ENCODE measurements at regions not wholly inside any gene's neighbourhood (a gene's known extent, or its start where the extent isn't known, plus 50 kb on each side); places are given as distances from the start of the nearest gene placed in this dataset.

- DNase-seq = no peak
Observed at GRCh38 chr4:112896609-112897190, 152.8 kb upstream of the ANK2 start.

- DNase-seq = no peak
Observed at GRCh38 chr4:112897543-112897942, 151.9 kb upstream of the ANK2 start.

- DNase-seq = no peak
Observed at GRCh38 chr4:112898357-112899141, 150.9 kb upstream of the ANK2 start.

- no peak for DNase-seq
Observed at GRCh38 chr4:112900416-112900815, 149.0 kb upstream of the ANK2 start.

- no peak for DNase-seq
Observed at GRCh38 chr4:112901962-112902411, 147.5 kb upstream of the ANK2 start.

- DNase-seq = no peak
Observed at GRCh38 chr4:112905728-112906127, 143.7 kb upstream of the ANK2 start.

- no peak for DNase-seq
Observed at GRCh38 chr4:112908511-112908910, 140.9 kb upstream of the ANK2 start.

- peak; percentile 11 for DNase-seq
Observed at GRCh38 chr4:112910109-112910736, 139.2 kb upstream of the ANK2 start.

- DNase-seq = no peak
Observed at GRCh38 chr4:112916868-112917267, 132.6 kb upstream of the ANK2 start.

- DNase-seq = no peak
Observed at GRCh38 chr4:112923516-112923915, 125.9 kb upstream of the ANK2 start.

GRCh38 chr4:112926819-112927218, 122.6 kb upstream of the ANK2 start:
- no peak for DNase-seq

GRCh38 chr4:112927544-112927943, 121.9 kb upstream of the ANK2 start:
- DNase-seq = no peak

- DNase-seq = no peak
Observed at GRCh38 chr4:112931001-112931400, 118.5 kb upstream of the ANK2 start.

- DNase-seq = no peak
Observed at GRCh38 chr4:112933790-112934189, 115.7 kb upstream of the ANK2 start.

GRCh38 chr4:112938461-112939058, 110.9 kb upstream of the ANK2 start:
- peak; percentile 6 for DNase-seq

GRCh38 chr4:112939901-112940300, 109.6 kb upstream of the ANK2 start:
- DNase-seq = no peak

GRCh38 chr4:112940336-112940735, 109.1 kb upstream of the ANK2 start:
- DNase-seq = no peak

GRCh38 chr4:112942077-112942476, 107.4 kb upstream of the ANK2 start:
- no peak for DNase-seq

- no peak for DNase-seq
Observed at GRCh38 chr4:112942997-112943396, 106.5 kb upstream of the ANK2 start.

- no peak for DNase-seq
Observed at GRCh38 chr4:112944006-112944405, 105.4 kb upstream of the ANK2 start.

GRCh38 chr4:112946127-112946526, 103.3 kb upstream of the ANK2 start:
- DNase-seq = no peak

GRCh38 chr4:112947616-112948015, 101.8 kb upstream of the ANK2 start:
- no peak for DNase-seq

Measured in NCI-H1105 (cell line).